Transverse colon (tissue), 4 donors: ENCODE measurements at regions not wholly inside any gene's neighbourhood (a gene's known extent, or its start where the extent isn't known, plus 50 kb on each side); places are given as distances from the start of the nearest gene placed in this dataset.

Experiments used
- DNase-seq: peaks from one replicate; pipeline ENCODE4 v3.0.0-alpha.2; 2019
- H3K27ac ChIP-seq, 4 donors: fragments of 200-600 bp; sonication (generic); 2 replicates each; pipeline ENCODE4 v1.5.1; 2016 to 2018; ENCODE audit warnings: inconsistent platforms in 4 of 4
- H3K27me3 ChIP-seq: fragments of 200-600 bp; sonication (generic); 2 replicates; pipeline ENCODE4 v1.5.1; 2017; ENCODE audit warnings: inconsistent platforms
- H3K36me3 ChIP-seq, 4 donors: fragments of 200-600 bp; sonication (generic); 2 replicates each; pipeline ENCODE4 v1.5.1; 2017 to 2019; ENCODE audit warnings: inconsistent platforms in 4 of 4
- H3K4me1 ChIP-seq, 4 donors: fragments of 200-600 bp; sonication (generic); 2 replicates each; pipeline ENCODE4 v1.5.1; 2017 to 2020; ENCODE audit warnings: inconsistent platforms in 4 of 4
- H3K4me3 ChIP-seq, 4 donors: fragments of 200-600 bp; sonication (generic); 1 replicate in 1 of 4; 2 replicates in 3 of 4; pipeline versions ENCODE4 v1.5.1 to v1.6.1; 2017 to 2019; ENCODE audit warnings: inconsistent platforms in 4 of 4
- H3K9me3 ChIP-seq, 2 donors: fragments of 200-600 bp; sonication (generic); 2 replicates each; pipeline ENCODE4 v1.5.1; 2017 to 2019; ENCODE audit warnings: inconsistent platforms in 2 of 2
- CTCF ChIP-seq, 5 experiments: fragments of 200-600 bp in 3 of 5; fragments of 450-650 bp in 2 of 5; sonication (generic) in 3 of 5; IDR thresholded peaks; 1 replicate in 2 of 5; 2 replicates in 3 of 5; pipeline ENCODE4 v1.5.1; 2016 to 2017; ENCODE audit warnings: antibody characterized with exemption in 5 of 5, inconsistent platforms in 3 of 5, mild to moderate bottlenecking in 2 of 5, moderate library complexity in 1 of 5
- EP300 ChIP-seq: sonication (generic); formaldehyde crosslinking; IDR thresholded peaks from one replicate; pipeline ENCODE4 v1.6.1; 2017; ENCODE audit warnings: antibody characterized with exemption, low read depth
- POLR2A ChIP-seq: fragments of 450-650 bp; IDR thresholded peaks from one replicate; pipeline ENCODE4 v1.6.1; 2016; ENCODE audit warnings: antibody characterized with exemption, mild to moderate bottlenecking, moderate library complexity
- POLR2AphosphoS5 ChIP-seq, 3 donors: sonication (generic); formaldehyde crosslinking; IDR thresholded peaks; one replicate each; pipeline ENCODE4 v1.6.1; 2016; ENCODE audit warnings: antibody characterized with exemption in 3 of 3
- WGBS, 2 donors: methylation state at CpG; one replicate each; pipeline ENCODE4 v1.1.5; 2018; ENCODE audit warnings: low coverage in 1 of 2; 5-methylcytosine and 5-hydroxymethylcytosine counted together
- in situ Hi-C, 4 donors: fragments of 200-750 bp; cut with MboI; loops; one replicate each; pipeline versions ENCODE4 v1.15.0 to v1.15.1; 2017; ENCODE audit warnings: low sequenced_read_pairs in 3 of 4, low pct_ligation_motif_present in 1 of 4, low pct_unique_long_range_greater_than_20kb in 1 of 4
- intact Hi-C: fragments of 100-400 bp; cut with DNase I; formaldehyde crosslinking; loops from one replicate; pipeline ENCODE4 v1.15.1; 2023; ENCODE audit warnings: low total_unique reads

GRCh38 chr16:66251476-66252160, 114.9 kb upstream of the CDH5 start:
- H3K4me1 ChIP-seq: peaks cover 0 to 14% (median 0%) of the 10 kb centered on the region in 4 donors
- no peaks in the 10 kb centered on the region for H3K36me3 ChIP-seq
- intact Hi-C loops: no loop called here
- no peak overlapping the region for H3K4me3 ChIP-seq
- H3K9me3 ChIP-seq: no peaks in the 10 kb centered on the region
- peaks cover 5% of the 10 kb centered on the region for H3K27me3 ChIP-seq
- H3K27ac ChIP-seq: peak overlapping the region; percentile 37 to 55 (median 41)
- WGBS, 2 donors: 67 to 73% methylated on average over 5 to 6 of the region's 6 CpGs
- in situ Hi-C loops: loop anchor here in 1 of 4 donors (25.0 kb wide), 1 partner anchor 489 kb away; no protein-coding TSS in a partner anchor
- no peak for TF ChIP-seq EP300
- no peak for TF ChIP-seq CTCF (IDR thresholded peaks at IDR 0.05)
- no peak for DNase-seq

- H3K4me3 ChIP-seq: no peak overlapping the region
- 17 to 24% methylated on average over 2 to 10 of the region's 10 CpGs for WGBS, 2 donors
Observed at GRCh38 chr16:66250686-66251431, 115.6 kb upstream of the CDH5 start.

GRCh38 chr16:66247516-66248481, 118.7 kb upstream of the CDH5 start:
- in situ Hi-C loops: no loop called here
- Histone ChIP-seq H3K9me3 (no peaks in the 10 kb centered on the region), H3K27me3 (peaks cover 5% of the 10 kb centered on the region), H3K4me3 (no peak overlapping the region), H3K36me3 (no peaks in the 10 kb centered on the region), H3K27ac (peak overlapping the region; percentile 22 to 66 (median 56)), H3K4me1 (peaks cover 0 to 14% (median 0%) of the 10 kb centered on the region in 4 donors)
- TF ChIP-seq POLR2AphosphoS5 (IDR thresholded peaks at IDR 0.05) (no peak), EP300 (no peak), CTCF (IDR thresholded peaks at IDR 0.05) (no peak), POLR2A (no peak)
- intact Hi-C loops: no loop called here
- 29 to 33% methylated on average over 7 to 13 of the region's 13 CpGs for WGBS, 2 donors
- peak; percentile 37 for DNase-seq

More at GRCh38 chr16:66250686-66251431, 115.6 kb upstream of the CDH5 start:
- H3K27ac ChIP-seq: peak overlapping the region; percentile 37 to 55 (median 41)
- TF ChIP-seq CTCF (IDR thresholded peaks at IDR 0.05) (no peak), POLR2AphosphoS5 (IDR thresholded peaks at IDR 0.05) (peak in 1 of 3 donors; percentile 24)
- H3K36me3 ChIP-seq: no peaks in the 10 kb centered on the region
- peaks cover 0 to 14% (median 0%) of the 10 kb centered on the region in 4 donors for H3K4me1 ChIP-seq
- peaks cover 5% of the 10 kb centered on the region for H3K27me3 ChIP-seq
- intact Hi-C loops: no loop called here
- no peaks in the 10 kb centered on the region for H3K9me3 ChIP-seq
- in situ Hi-C loops: loop anchor here in 1 of 4 donors (25.0 kb wide), 1 partner anchor 489 kb away; no protein-coding TSS in a partner anchor
- peak; percentile 48 for DNase-seq

- no peak for DNase-seq
- Histone ChIP-seq H3K27ac (no peak overlapping the region), H3K9me3 (no peaks in the 10 kb centered on the region), H3K4me1 (peaks cover 0 to 7% (median 0%) of the 10 kb centered on the region in 4 donors), H3K36me3 (no peaks in the 10 kb centered on the region), H3K27me3 (peaks cover 5% of the 10 kb centered on the region), H3K4me3 (no peak overlapping the region)
- WGBS, 2 donors: 86 to 88% methylated on average over 4 of the region's 4 CpGs
- TF ChIP-seq POLR2A (no peak), POLR2AphosphoS5 (IDR thresholded peaks at IDR 0.05) (no peak), EP300 (no peak), CTCF (IDR thresholded peaks at IDR 0.05) (no peak)
- intact Hi-C loops (no loop called here), in situ Hi-C loops (no loop called here)
Observed at GRCh38 chr16:66245868-66246267, 120.6 kb upstream of the CDH5 start.
